Gastrocnemius medialis (tissue), 4 donors: ENCODE measurements at regions not wholly inside any gene's neighbourhood (a gene's known extent, or its start where the extent isn't known, plus 50 kb on each side); places are given as distances from the start of the nearest gene placed in this dataset.

Source experiments
- POLR2A ChIP-seq, 2 donors: fragments of 450-650 bp; IDR thresholded peaks; one replicate each; pipeline ENCODE4 v1.6.1; 2017; ENCODE audit warnings: antibody characterized with exemption in 2 of 2, mild to moderate bottlenecking in 2 of 2, moderate library complexity in 2 of 2
- TF ChIP-seq, protein P1 (sequence below), 5 experiments: fragments of 450-650 bp in 3 of 5; fragments of 200-600 bp in 2 of 5; sonication (generic) in 2 of 5; IDR thresholded peaks in 4 of 5; conservative IDR thresholded peaks in 1 of 5; 1 replicate in 4 of 5; 2 replicates in 1 of 5; pipeline ENCODE4 v1.5.1; 2016 to 2019; ENCODE audit warnings: antibody characterized with exemption in 5 of 5, mild to moderate bottlenecking in 3 of 5, moderate library complexity in 3 of 5

DNA sequence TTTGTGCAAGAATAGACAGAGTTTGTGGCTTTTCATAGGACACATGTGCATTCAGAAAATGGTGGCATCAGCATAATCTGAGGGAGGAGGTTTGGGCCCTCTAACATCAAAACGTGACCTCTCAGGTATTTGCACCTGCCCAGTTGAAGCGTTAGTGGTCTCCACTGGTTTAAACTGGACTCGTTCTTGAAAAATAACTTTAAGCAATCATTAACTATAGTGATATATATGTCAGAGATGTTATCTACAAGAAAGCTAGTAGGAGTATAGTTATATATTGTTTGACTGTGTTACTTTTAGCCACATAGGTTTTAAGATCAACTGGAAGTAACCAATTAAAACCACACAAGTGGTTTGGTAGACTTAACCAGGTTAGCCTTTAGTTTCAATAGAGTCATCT is 607.4 kb downstream of the MAFB start:
- TF ChIP-seq, protein P1, sequence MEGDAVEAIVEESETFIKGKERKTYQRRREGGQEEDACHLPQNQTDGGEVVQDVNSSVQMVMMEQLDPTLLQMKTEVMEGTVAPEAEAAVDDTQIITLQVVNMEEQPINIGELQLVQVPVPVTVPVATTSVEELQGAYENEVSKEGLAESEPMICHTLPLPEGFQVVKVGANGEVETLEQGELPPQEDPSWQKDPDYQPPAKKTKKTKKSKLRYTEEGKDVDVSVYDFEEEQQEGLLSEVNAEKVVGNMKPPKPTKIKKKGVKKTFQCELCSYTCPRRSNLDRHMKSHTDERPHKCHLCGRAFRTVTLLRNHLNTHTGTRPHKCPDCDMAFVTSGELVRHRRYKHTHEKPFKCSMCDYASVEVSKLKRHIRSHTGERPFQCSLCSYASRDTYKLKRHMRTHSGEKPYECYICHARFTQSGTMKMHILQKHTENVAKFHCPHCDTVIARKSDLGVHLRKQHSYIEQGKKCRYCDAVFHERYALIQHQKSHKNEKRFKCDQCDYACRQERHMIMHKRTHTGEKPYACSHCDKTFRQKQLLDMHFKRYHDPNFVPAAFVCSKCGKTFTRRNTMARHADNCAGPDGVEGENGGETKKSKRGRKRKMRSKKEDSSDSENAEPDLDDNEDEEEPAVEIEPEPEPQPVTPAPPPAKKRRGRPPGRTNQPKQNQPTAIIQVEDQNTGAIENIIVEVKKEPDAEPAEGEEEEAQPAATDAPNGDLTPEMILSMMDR (IDR thresholded peaks at IDR 0.05 in 4 of 5, conservative IDR thresholded peaks at IDR 0.05 in 1 of 5) = no peak
- TF ChIP-seq POLR2A (IDR thresholded peaks at IDR 0.05) = no peak
